BLaER1 treated with 17β-estradiol and CSF1 and Interleukin-3, amounts not matched to agents 10 nM and 100 nM (cell line): ENCODE measurements at regions not wholly inside any gene's neighbourhood (a gene's known extent, or its start where the extent isn't known, plus 50 kb on each side); places are given as distances from the start of the nearest gene placed in this dataset.

Experiments
- H3K27ac ChIP-seq, 11 experiments: shearing (Covaris generic); formaldehyde crosslinking; 2 replicates each; pipeline ENCODE4 v1.8.1; 2022
- H3K27me3 ChIP-seq, 11 experiments: shearing (Covaris generic); formaldehyde crosslinking; 2 replicates each; pipeline ENCODE4 v1.8.1; 2022
- H3K36me3 ChIP-seq, 11 experiments: shearing (Covaris generic); formaldehyde crosslinking; 2 replicates each; pipeline ENCODE4 v1.8.1; 2022
- H3K4me1 ChIP-seq, 10 experiments: shearing (Covaris generic); formaldehyde crosslinking; 2 replicates each; pipeline ENCODE4 v1.8.1; 2022
- H3K4me2 ChIP-seq, 11 experiments: shearing (Covaris generic); formaldehyde crosslinking; 2 replicates each; pipeline ENCODE4 v1.8.1; 2022
- H3K4me3 ChIP-seq, 10 experiments: shearing (Covaris generic); formaldehyde crosslinking; 2 replicates each; pipeline ENCODE4 v1.8.1; 2022
- H3K9ac ChIP-seq, 11 experiments: shearing (Covaris generic); formaldehyde crosslinking; 2 replicates each; pipeline ENCODE4 v1.8.1; 2022
- H3K9me3 ChIP-seq, 11 experiments: shearing (Covaris generic); formaldehyde crosslinking; replicated peaks in 1 of 11; 2 replicates each; pipeline ENCODE4 v1.8.1; 2022
- H4K20me1 ChIP-seq, 11 experiments: shearing (Covaris generic); formaldehyde crosslinking; 2 replicates each; pipeline ENCODE4 v1.8.1; 2022
- Cebpa-rat ChIP-seq, 11 experiments: shearing (Covaris generic); IDR thresholded peaks; 2 replicates each; pipeline ENCODE4 v1.8.1; 2022

DNA sequence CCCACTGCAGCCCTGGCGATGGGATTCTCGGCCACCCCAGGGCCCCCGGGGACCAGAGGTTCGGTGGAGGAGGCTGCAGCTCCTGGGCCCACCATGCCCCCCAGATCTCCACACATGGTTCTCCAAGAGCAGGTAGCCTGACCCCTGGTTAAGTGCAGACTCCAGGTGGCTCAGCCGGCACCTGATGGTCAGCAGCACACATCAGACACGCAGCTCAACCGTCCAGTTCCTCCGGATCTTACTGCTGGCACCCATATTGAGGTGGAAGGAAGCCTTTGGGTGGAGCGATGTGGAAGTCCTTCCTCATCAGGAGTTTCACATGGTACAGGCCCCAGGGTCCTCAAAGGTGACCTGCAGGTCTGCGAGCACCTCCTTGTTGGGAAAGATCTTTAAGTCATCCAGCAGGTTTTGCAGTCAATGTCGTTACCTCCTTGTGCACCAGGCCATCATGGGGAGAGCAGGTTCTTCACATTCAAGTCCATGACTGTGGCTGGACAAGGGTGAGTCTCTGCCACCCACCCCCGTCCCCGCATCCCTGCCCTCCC lies 74.2 kb upstream of the EEPD1 start:
- Histone ChIP-seq H3K4me1 (peaks cover 0 to 12% (median 10%) of the 10 kb centered on the region in 10 experiments; a peak in 16 of 20 replicates), H3K4me2 (no peak overlapping the region), H4K20me1 (no peaks in the 10 kb centered on the region; a peak in 1 of 22 replicates), H3K4me3 (no peak overlapping the region), H3K27ac (no peak overlapping the region), H3K9me3 (no peaks in the 10 kb centered on the region), H3K36me3 (no peaks in the 10 kb centered on the region), H3K27me3 (no peaks in the 10 kb centered on the region), H3K9ac (no peak overlapping the region)
- no peak for TF ChIP-seq Cebpa-rat (IDR thresholded peaks at IDR 0.05)

DNA sequence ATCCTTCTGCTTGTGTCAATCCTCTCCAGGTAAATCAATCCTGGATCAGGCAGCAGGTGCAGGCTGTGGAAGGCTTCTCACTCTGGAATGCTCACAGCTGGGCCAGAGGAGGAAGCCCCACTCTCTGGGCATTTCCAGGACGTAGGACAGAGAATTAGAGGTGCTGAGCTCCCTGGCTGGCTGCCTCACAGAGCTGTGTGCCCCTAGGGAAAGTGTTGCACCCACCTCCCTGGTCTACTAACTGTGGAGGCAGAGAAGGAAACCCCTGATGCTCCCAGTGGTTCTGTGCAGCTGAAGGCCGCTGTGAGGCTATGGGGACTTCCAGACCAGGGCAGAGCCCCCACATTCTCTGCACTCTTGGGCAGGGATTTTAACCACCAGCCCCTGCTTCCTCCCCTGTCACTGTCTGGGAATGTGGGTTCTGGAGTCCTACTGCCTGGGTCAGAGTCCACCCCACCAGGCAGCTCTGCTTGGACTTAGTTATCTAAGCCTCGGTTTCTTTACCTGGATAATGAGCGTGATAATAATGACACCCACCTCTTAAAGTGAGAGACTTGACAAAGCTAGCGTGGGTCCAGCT lies 73.5 kb upstream of the EEPD1 start:
- Histone ChIP-seq H3K4me2 (no peak overlapping the region), H3K27ac (no peak overlapping the region), H3K4me3 (no peak overlapping the region), H3K9me3 (no peaks in the 10 kb centered on the region), H4K20me1 (no peaks in the 10 kb centered on the region; a peak in 1 of 22 replicates), H3K4me1 (peaks cover 0 to 12% (median 10%) of the 10 kb centered on the region in 10 experiments; a peak in 16 of 20 replicates), H3K36me3 (no peaks in the 10 kb centered on the region), H3K9ac (no peak overlapping the region), H3K27me3 (no peaks in the 10 kb centered on the region)
- TF ChIP-seq Cebpa-rat (IDR thresholded peaks at IDR 0.05): no peak

DNA sequence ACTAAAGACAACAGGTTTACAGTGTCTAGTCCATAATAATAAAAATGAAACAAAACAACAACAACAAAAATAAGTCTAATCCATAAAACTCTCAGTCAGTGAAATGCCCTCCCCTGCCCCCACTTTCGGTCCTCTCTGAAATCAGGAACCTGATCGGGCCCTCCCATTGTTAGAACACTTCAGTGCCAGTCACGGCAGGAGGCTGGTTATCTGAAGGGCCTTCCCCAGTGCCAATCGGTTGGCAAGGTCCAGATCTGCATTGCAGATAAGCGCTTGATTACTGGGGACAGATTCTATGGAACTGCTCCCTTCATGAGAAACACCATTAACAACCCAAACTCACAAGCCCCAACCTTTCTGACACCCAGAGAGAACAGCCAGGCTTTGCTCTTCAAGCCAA lies 72.2 kb upstream of the EEPD1 start:
- no peak for TF ChIP-seq Cebpa-rat (IDR thresholded peaks at IDR 0.05)
- Histone ChIP-seq H3K9me3 (no peaks in the 10 kb centered on the region), H3K36me3 (no peaks in the 10 kb centered on the region), H3K4me2 (no peak overlapping the region), H3K27me3 (no peaks in the 10 kb centered on the region), H3K9ac (no peak overlapping the region), H4K20me1 (no peaks in the 10 kb centered on the region; a peak in 1 of 22 replicates), H3K4me1 (peaks cover 0 to 12% (median 10%) of the 10 kb centered on the region in 10 experiments; a peak in 16 of 20 replicates), H3K27ac (no peak overlapping the region), H3K4me3 (no peak overlapping the region)

DNA sequence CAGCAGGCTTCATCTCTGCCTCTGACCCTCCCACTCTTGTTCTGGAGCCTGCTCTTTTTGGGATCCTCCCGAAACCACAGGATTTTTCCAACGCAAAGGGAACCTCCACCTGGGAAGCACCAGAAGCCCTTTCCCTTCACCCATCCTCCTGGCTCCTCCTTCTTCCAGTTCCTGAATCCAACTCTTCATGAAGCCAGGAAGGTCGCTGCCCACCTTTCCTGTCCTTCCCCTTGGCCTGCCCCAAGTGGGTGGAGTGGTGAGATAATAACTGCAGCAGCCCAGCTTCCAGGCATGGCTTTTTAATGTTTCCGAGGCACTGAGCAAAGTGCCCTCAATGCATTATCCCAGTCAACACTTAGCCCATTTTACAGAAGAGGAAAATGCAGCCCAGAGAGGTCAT lies 70.8 kb upstream of the EEPD1 start:
- no peak for TF ChIP-seq Cebpa-rat (IDR thresholded peaks at IDR 0.05)
- Histone ChIP-seq H3K36me3 (no peaks in the 10 kb centered on the region), H3K27ac (no peak overlapping the region), H3K9ac (no peak overlapping the region), H3K4me1 (no peaks in the 10 kb centered on the region), H3K9me3 (no peaks in the 10 kb centered on the region), H3K27me3 (no peaks in the 10 kb centered on the region), H3K4me3 (no peak overlapping the region), H3K4me2 (no peak overlapping the region), H4K20me1 (no peaks in the 10 kb centered on the region; a peak in 1 of 22 replicates)

DNA sequence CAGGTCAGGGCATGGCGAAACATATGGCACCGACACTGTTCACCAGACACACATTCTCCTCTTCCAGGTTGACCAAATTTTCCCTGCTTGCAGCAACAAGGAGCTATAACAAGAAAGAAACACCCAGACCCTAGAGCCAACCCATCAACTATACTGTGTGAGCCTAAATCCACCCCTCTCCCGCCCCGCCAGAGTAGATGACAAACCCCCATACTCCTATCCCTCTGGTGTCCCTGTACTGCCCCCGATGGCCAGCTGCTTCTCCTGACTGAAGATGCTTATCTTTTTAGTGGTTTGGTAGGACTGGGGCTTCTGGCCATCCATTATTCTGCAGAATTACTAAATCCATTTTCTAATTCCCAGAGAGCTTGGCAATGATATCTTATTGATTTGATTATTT lies 70.1 kb upstream of the EEPD1 start:
- H3K4me2 ChIP-seq: no peak overlapping the region
- H3K27ac ChIP-seq: no peak overlapping the region
- no peaks in the 10 kb centered on the region for H3K36me3 ChIP-seq
- H3K4me3 ChIP-seq: no peak overlapping the region
- no peaks in the 10 kb centered on the region for H3K27me3 ChIP-seq
- no peaks in the 10 kb centered on the region; a peak in 1 of 22 replicates for H4K20me1 ChIP-seq
- H3K9ac ChIP-seq: no peak overlapping the region
- H3K4me1 ChIP-seq: no peaks in the 10 kb centered on the region
- peaks cover 1 to 6% (median 3%) of the 10 kb centered on the region in 11 experiments; a peak in 15 of 22 replicates for H3K9me3 ChIP-seq
- no peak for TF ChIP-seq Cebpa-rat (IDR thresholded peaks at IDR 0.05)

DNA sequence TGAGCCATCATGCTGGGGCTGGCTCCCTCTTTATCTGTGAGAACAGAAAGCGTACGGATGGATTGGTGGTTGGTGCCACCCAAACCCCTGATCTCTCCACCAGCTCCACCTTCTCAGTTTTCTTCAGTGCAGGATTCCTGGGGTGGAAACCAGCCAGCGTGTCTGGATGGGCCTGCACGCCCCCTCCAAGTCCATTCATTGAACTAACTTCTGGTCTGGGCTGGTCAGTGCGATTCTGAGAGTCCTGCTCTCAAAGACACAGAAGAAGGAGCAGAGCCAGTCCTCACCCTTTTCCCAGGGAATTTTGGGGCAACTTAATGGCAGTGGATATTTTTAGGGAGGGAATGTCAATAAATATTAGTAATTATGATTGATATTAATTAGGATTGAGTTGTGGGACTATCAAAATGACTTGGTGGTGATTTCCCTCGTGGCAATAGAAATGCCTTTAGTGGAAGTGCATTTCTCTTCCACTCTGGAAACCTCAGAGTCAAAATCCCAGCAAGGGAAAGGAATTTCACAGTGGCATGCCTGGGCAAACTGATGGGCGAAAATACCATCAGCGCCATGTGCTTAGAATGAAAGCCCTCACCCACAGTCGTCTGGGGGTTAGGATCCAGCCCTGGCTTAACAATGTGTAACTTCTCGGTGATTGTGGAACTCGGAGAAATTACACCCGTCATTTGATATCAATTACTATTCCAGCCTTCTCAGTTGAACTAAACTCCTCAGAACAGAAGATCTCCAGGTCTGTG lies 69.3 kb upstream of the EEPD1 start:
- no peaks in the 10 kb centered on the region; a peak in 1 of 22 replicates for H4K20me1 ChIP-seq
- no peak overlapping the region for H3K9ac ChIP-seq
- peaks cover 10 to 15% (median 12%) of the 10 kb centered on the region in 11 experiments; a peak in 21 of 22 replicates for H3K9me3 ChIP-seq
- no peaks in the 10 kb centered on the region for H3K36me3 ChIP-seq
- no peak overlapping the region for H3K4me3 ChIP-seq
- no peaks in the 10 kb centered on the region for H3K4me1 ChIP-seq
- TF ChIP-seq Cebpa-rat (IDR thresholded peaks at IDR 0.05): no peak
- no peak overlapping the region for H3K4me2 ChIP-seq
- H3K27me3 ChIP-seq: no peaks in the 10 kb centered on the region
- H3K27ac ChIP-seq: no peak overlapping the region

DNA sequence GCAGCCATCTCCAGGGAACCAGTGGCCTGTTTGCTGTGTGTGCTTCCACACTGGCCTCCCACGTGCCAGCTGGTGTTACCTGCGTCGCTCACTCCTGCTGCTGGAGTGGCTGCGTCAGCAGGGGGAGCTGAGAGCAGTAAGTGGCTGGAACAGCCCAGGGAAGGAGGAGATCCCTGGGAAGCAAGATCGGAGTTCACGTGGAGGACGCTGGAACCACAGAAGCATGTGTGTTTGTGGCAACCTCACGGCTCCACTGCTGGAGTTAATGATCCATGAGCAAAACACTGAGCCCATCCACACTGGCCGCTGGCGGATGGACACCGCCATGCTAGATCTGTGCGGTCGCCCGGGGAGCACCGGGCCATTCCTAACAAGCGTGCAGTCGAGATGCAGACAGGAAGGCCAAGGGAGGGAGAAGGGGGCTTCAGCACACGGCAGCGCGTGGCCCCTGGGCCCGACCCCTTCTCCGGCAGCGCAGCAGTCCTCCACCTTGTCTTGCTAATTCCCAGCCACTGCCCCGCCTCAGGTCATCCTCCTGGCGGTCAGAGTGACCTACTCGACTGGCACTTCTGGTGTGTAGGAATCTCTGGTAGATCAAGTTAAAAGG lies 68.5 kb upstream of the EEPD1 start:
- TF ChIP-seq Cebpa-rat (IDR thresholded peaks at IDR 0.05): no peak
- Histone ChIP-seq H3K36me3 (0 out of 22 replicates have a peak, but pooled peaks cover 0 to 2% (median 0%) of the 10 kb centered on the region in 11 experiments), H3K27ac (no peak overlapping the region)

DNA sequence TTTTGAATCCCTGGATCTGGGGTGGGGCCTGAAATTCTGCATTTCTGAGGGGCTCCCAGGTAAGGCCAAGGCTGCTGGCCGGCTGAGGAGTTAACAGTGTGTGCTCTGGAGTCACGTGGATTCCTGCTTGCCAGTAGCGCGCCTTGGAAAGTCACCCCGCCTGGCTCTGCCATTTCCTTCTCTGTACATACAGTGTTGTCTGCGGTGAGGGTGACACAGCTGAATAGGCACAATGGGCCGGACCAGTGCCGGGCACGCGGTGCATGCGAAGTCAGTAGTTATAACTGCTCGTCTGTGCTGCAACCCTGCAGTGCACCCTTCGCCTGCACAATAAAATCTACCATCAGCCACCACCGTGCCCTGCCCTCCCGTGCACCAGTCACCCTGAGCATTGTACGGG lies 68.0 kb upstream of the EEPD1 start:
- no peak overlapping the region for H3K27ac ChIP-seq
- H4K20me1 ChIP-seq: no peaks in the 10 kb centered on the region
- no peak overlapping the region for H3K4me2 ChIP-seq
- 0 out of 22 replicates have a peak, but pooled peaks cover 0 to 2% (median 0%) of the 10 kb centered on the region in 11 experiments for H3K36me3 ChIP-seq
- TF ChIP-seq Cebpa-rat (IDR thresholded peaks at IDR 0.05): no peak
- H3K27me3 ChIP-seq: no peaks in the 10 kb centered on the region
- no peak overlapping the region for H3K4me3 ChIP-seq
- peaks cover 23 to 28% (median 25%) of the 10 kb centered on the region in 11 experiments for H3K9me3 ChIP-seq
- no peaks in the 10 kb centered on the region for H3K4me1 ChIP-seq
- no peak overlapping the region for H3K9ac ChIP-seq

More for the DNA sequence above, 68.5 kb upstream of the EEPD1 start:
- no peak overlapping the region for H3K9ac ChIP-seq
- no peaks in the 10 kb centered on the region for H3K27me3 ChIP-seq
- H3K9me3 ChIP-seq: peaks cover 18 to 23% (median 20%) of the 10 kb centered on the region in 11 experiments
- no peak overlapping the region for H3K4me3 ChIP-seq
- H4K20me1 ChIP-seq: no peaks in the 10 kb centered on the region; a peak in 1 of 22 replicates
- H3K4me1 ChIP-seq: no peaks in the 10 kb centered on the region
- no peak overlapping the region for H3K4me2 ChIP-seq

DNA sequence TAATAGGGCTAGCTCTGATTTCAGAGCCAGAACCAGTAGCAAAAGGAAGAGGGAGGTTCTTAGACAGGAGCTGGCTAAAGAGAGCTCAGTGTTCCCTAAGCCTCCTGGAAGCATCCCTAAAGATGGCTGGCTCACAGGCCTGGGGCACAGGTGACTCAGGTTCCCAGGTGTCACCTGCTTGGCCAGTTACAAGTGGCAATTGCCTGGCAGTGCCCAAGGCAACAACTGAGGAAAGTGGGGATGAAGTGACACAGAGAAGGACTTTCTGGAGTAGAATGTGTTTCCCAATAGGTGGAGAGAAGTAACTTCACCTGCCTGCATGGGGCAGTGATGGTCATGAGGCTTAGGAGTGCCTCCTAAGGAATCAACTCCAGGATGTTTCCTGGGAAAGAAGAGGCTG lies 66.5 kb upstream of the EEPD1 start:
- no peak overlapping the region for H3K27ac ChIP-seq
- no peaks in the 10 kb centered on the region for H3K4me1 ChIP-seq
- H4K20me1 ChIP-seq: no peaks in the 10 kb centered on the region
- peaks cover 23 to 29% (median 26%) of the 10 kb centered on the region in 11 experiments for H3K9me3 ChIP-seq
- no peaks in the 10 kb centered on the region for H3K27me3 ChIP-seq
- no peak overlapping the region for H3K4me3 ChIP-seq
- no peak overlapping the region for H3K4me2 ChIP-seq
- 0 out of 22 replicates have a peak, but pooled peaks cover 0 to 2% (median 0%) of the 10 kb centered on the region in 11 experiments for H3K36me3 ChIP-seq
- TF ChIP-seq Cebpa-rat (IDR thresholded peaks at IDR 0.05): no peak
- H3K9ac ChIP-seq: no peak overlapping the region
